Smooth muscle cell (in vitro differentiated cells): ENCODE measurements at regions not wholly inside any gene's neighbourhood (a gene's known extent, or its start where the extent isn't known, plus 50 kb on each side); places are given as distances from the start of the nearest gene placed in this dataset. TPM values are rescaled to one million over a fixed set of nuclear protein-coding genes. Genes with fewer than 3 reads are reported as not detected.

Experiments used
- DNase-seq: peaks from one replicate; lab custom pipeline; 2025; ENCODE audit not compliant: unreplicated experiment; lab: John Stamatoyannopoulos, UW
- H2AFZ ChIP-seq: fragments of 200-600 bp; sonication (generic); 2 replicates; pipeline ENCODE4 v1.6.0; 2016; ENCODE audit warnings: antibody characterized with exemption, low read depth, mild to moderate bottlenecking
- H3F3A ChIP-seq: fragments of 200-600 bp; sonication (generic); 2 replicates; pipeline ENCODE4 v1.6.0; 2017; ENCODE audit warnings: antibody characterized with exemption, low read depth
- H3K27ac ChIP-seq: fragments of 200-600 bp; sonication (generic); 2 replicates; pipeline ENCODE4 v1.5.1; 2016; ENCODE audit warnings: low read depth, mild to moderate bottlenecking
- H3K27me3 ChIP-seq: fragments of 200-600 bp; sonication (generic); 2 replicates; pipeline ENCODE4 v1.6.1; 2016; ENCODE audit warnings: low read depth, mild to moderate bottlenecking
- H3K36me3 ChIP-seq: fragments of 200-600 bp; sonication (generic); 2 replicates; pipeline ENCODE4 v1.5.1; 2016; ENCODE audit warnings: low read depth
- H3K4me1 ChIP-seq: fragments of 200-600 bp; sonication (generic); 2 replicates; pipeline ENCODE4 v1.5.1; 2016; ENCODE audit warnings: low read depth
- H3K4me2 ChIP-seq: fragments of 200-600 bp; sonication (generic); 2 replicates; pipeline ENCODE4 v1.6.0; 2016; ENCODE audit warnings: mild to moderate bottlenecking
- H3K4me3 ChIP-seq: fragments of 200-600 bp; sonication (generic); 2 replicates; pipeline ENCODE4 v1.5.1; 2016; ENCODE audit warnings: mild to moderate bottlenecking
- H3K79me2 ChIP-seq: fragments of 200-600 bp; sonication (generic); 2 replicates; pipeline ENCODE4 v1.6.0; 2016; ENCODE audit warnings: low read depth, mild to moderate bottlenecking
- H3K9ac ChIP-seq: fragments of 200-600 bp; sonication (generic); 2 replicates; pipeline ENCODE4 v1.6.0; 2016; ENCODE audit warnings: low read depth
- H3K9me3 ChIP-seq: fragments of 200-600 bp; sonication (generic); replicated peaks from 2 replicates; pipeline ENCODE4 v1.5.1; 2016; ENCODE audit warnings: low read depth
- H4K20me1 ChIP-seq: fragments of 200-600 bp; sonication (generic); 2 replicates; pipeline ENCODE4 v1.6.0; 2016; ENCODE audit warnings: low read depth
- WGBS: methylation state at CpG from one replicate; pipeline ENCODE4 v1.1.7; 2016; ENCODE audit warnings: low lambda C conversion rate; 5-methylcytosine and 5-hydroxymethylcytosine counted together
- microRNA-seq: library from miRNA; unstranded; fragments of <30 nt; microRNA quantifications from one replicate; pipeline ENCODE4, GENCODE V29; 2016; ENCODE audit warnings: borderline number of aligned reads
- small RNA-seq: library from RNA; depleted of rRNA; stranded (forward); fragments of <200 nt; gene quantifications from one replicate; pipeline ENCODE3, GENCODE V24; 2014
- TF ChIP-seq, protein P1 (sequence below): fragments of 200-600 bp; sonication (generic); IDR thresholded peaks from 2 replicates; pipeline ENCODE4 v1.5.1; 2017; ENCODE audit warnings: borderline replicate concordance, mild to moderate bottlenecking, antibody characterized with exemption; ENCODE audit not compliant: insufficient read depth, poor library complexity, severe bottlenecking

DNA sequence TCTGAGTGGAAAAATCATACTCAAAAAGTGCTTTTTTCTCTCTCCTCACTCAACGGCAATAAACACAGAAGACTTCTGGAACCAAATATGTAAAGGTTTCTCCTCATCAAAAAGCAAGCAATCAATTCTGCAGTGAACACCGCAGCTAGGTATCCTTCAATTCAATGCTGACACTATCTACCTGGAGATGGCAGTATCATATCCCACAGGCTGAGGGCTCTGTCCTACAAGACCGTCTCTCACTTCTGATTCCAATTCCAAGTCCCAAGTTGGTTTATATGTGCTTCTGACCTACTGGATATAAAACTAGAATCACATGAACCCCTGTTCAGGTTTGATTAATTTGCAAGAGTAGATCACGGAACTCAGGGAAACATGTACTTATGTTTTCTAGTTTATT is 59.7 kb upstream of the LUZP2 start:
- H3K27ac ChIP-seq: no peak overlapping the region
- no peak for DNase-seq
- H3K4me2 ChIP-seq: no peak overlapping the region
- no peaks in the 10 kb centered on the region for H3K27me3 ChIP-seq
- H2AFZ ChIP-seq: no peak overlapping the region
- WGBS: 91% methylated on average over 4 of the region's 4 CpGs
- TF ChIP-seq, protein P1, sequence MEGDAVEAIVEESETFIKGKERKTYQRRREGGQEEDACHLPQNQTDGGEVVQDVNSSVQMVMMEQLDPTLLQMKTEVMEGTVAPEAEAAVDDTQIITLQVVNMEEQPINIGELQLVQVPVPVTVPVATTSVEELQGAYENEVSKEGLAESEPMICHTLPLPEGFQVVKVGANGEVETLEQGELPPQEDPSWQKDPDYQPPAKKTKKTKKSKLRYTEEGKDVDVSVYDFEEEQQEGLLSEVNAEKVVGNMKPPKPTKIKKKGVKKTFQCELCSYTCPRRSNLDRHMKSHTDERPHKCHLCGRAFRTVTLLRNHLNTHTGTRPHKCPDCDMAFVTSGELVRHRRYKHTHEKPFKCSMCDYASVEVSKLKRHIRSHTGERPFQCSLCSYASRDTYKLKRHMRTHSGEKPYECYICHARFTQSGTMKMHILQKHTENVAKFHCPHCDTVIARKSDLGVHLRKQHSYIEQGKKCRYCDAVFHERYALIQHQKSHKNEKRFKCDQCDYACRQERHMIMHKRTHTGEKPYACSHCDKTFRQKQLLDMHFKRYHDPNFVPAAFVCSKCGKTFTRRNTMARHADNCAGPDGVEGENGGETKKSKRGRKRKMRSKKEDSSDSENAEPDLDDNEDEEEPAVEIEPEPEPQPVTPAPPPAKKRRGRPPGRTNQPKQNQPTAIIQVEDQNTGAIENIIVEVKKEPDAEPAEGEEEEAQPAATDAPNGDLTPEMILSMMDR: no peak
- no peaks in the 10 kb centered on the region for H3K36me3 ChIP-seq
- no peaks in the 10 kb centered on the region for H3K4me1 ChIP-seq
- H3K79me2 ChIP-seq: no peaks in the 10 kb centered on the region
- H3K9ac ChIP-seq: no peak overlapping the region
- H3K4me3 ChIP-seq: no peak overlapping the region
- H4K20me1 ChIP-seq: no peaks in the 10 kb centered on the region
- H3F3A ChIP-seq: no peaks in the 10 kb centered on the region
- H3K9me3 ChIP-seq: no peaks in the 10 kb centered on the region

Small RNAs in the stretch of these regions (microRNA-seq; reads per million reads assigned to microRNA genes)
- gene MIR8054: not detected

Small RNAs in the stretch of these regions (small RNA-seq; reads per million reads assigned to genes)
- gene AC100767.1 (not detected), gene MIR8054 (not detected), gene RNU6-783P (not detected)
